Posterior vena cava (tissue), 2 donors: ENCODE measurements at regions not wholly inside any gene's neighbourhood (a gene's known extent, or its start where the extent isn't known, plus 50 kb on each side); places are given as distances from the start of the nearest gene placed in this dataset.

Experiments used
- DNase-seq: peaks from one replicate; pipeline ENCODE4 v3.0.0-alpha.2; 2020; ENCODE audit warnings: low spot score
- intact Hi-C, 2 donors: fragments of 100-400 bp; cut with DNase I; formaldehyde crosslinking; loops; one replicate each; pipeline versions ENCODE4 v1.14.1 to v1.14.2; 2022 to 2023
- donor health status: DM: yes; HTN: yes; CAD: no.
- donor health status: DM: yes; HTN: yes; CAD: no.

- no peak for DNase-seq
- intact Hi-C loops = no loop called here
These were observed 410.3 kb downstream of the TYW1 start for GRCh38 chr7:67406976-67407375.

GRCh38 chr7:67407392-67408071 lies 410.9 kb downstream of the TYW1 start:
- DNase-seq = no peak
- intact Hi-C loops = no loop called here

GRCh38 chr7:67408109-67408508 lies 411.5 kb downstream of the TYW1 start:
- intact Hi-C loops = no loop called here
- no peak for DNase-seq

- no peak for DNase-seq
- intact Hi-C loops = no loop called here
These were observed 417.0 kb downstream of the TYW1 start for GRCh38 chr7:67413670-67414069.

GRCh38 chr7:67414858-67415257 lies 418.2 kb downstream of the TYW1 start:
- no peak for DNase-seq
- intact Hi-C loops = no loop called here

GRCh38 chr7:67422601-67423000 lies 426.0 kb downstream of the TYW1 start:
- no peak for DNase-seq
- intact Hi-C loops = no loop called here

- intact Hi-C loops = no loop called here
- DNase-seq = no peak
These were observed 426.4 kb downstream of the TYW1 start for GRCh38 chr7:67423065-67423464.

- intact Hi-C loops = no loop called here
- no peak for DNase-seq
These were observed 430.0 kb downstream of the TYW1 start for GRCh38 chr7:67426654-67427053.

- intact Hi-C loops = loop anchor here in 1 of 2 donors (5.0 kb wide), 1 partner anchor 1638 kb away; no protein-coding TSS in a partner anchor
These were observed 433.1 kb downstream of the TYW1 start for GRCh38 chr7:67429735-67430134.

GRCh38 chr7:67432536-67433234 lies 436.1 kb downstream of the TYW1 start:
- no peak for DNase-seq
- intact Hi-C loops = loop anchor here in 1 of 2 donors (5.0 kb wide), 1 partner anchor 1635 kb away; no protein-coding TSS in a partner anchor

More at GRCh38 chr7:67429735-67430134, 433.1 kb downstream of the TYW1 start:
- no peak for DNase-seq

- intact Hi-C loops = loop anchor here in 1 of 2 donors (5.0 kb wide), 1 partner anchor 1686 kb away; no protein-coding TSS in a partner anchor
- DNase-seq = no peak
These were observed 439.4 kb downstream of the TYW1 start for GRCh38 chr7:67435894-67436535.

- DNase-seq = no peak
- intact Hi-C loops = loop anchor here in 1 of 2 donors (5.0 kb wide), 1 partner anchor 1684 kb away; no protein-coding TSS in a partner anchor
These were observed 441.7 kb downstream of the TYW1 start for GRCh38 chr7:67438198-67438882.

- peak; percentile 69 for DNase-seq
- intact Hi-C loops = loop anchor here in 1 of 2 donors (5.0 kb wide), 1 partner anchor 1683 kb away; no protein-coding TSS in a partner anchor
These were observed 442.4 kb downstream of the TYW1 start for GRCh38 chr7:67438913-67439505.

- no peak for DNase-seq
- intact Hi-C loops = no loop called here
These were observed 443.7 kb downstream of the TYW1 start for GRCh38 chr7:67440321-67440720.

GRCh38 chr7:67445728-67446127 lies 449.1 kb downstream of the TYW1 start:
- DNase-seq = no peak

GRCh38 chr7:67447297-67447696 lies 450.7 kb downstream of the TYW1 start:
- intact Hi-C loops = no loop called here
- DNase-seq = no peak

More at GRCh38 chr7:67445728-67446127, 449.1 kb downstream of the TYW1 start:
- intact Hi-C loops = no loop called here

- intact Hi-C loops = no loop called here
- DNase-seq = no peak
These were observed 451.6 kb downstream of the TYW1 start for GRCh38 chr7:67448271-67448670.

GRCh38 chr7:67450171-67450570 lies 453.5 kb downstream of the TYW1 start:
- intact Hi-C loops = no loop called here
- no peak for DNase-seq

- no peak for DNase-seq
- intact Hi-C loops = no loop called here
These were observed 454.7 kb downstream of the TYW1 start for GRCh38 chr7:67451306-67451705.
